GM19372 (cell line): ENCODE measurements at regions not wholly inside any gene's neighbourhood (a gene's known extent, or its start where the extent isn't known, plus 50 kb on each side); places are given as distances from the start of the nearest gene placed in this dataset.

Experiments used
- ATAC-seq: cut with Tn5 transposase; IDR thresholded peaks from one replicate; pipeline ENCODE4 v1.9.1; 2021; ENCODE audit warnings: mild to moderate bottlenecking, low read depth, moderate library complexity; ENCODE audit not compliant: unreplicated experiment

- ATAC-seq: no peak
These were observed 233.7 kb upstream of the NCKAP5 start for GRCh38 chr2:133801946-133802345.

- ATAC-seq: no peak
These were observed 234.3 kb upstream of the NCKAP5 start for GRCh38 chr2:133802409-133803039.

GRCh38 chr2:133806564-133806963 lies 238.3 kb upstream of the NCKAP5 start:
- ATAC-seq: no peak

GRCh38 chr2:133809485-133809884 lies 241.2 kb upstream of the NCKAP5 start:
- ATAC-seq: no peak

GRCh38 chr2:133810559-133810958 lies 242.3 kb upstream of the NCKAP5 start:
- ATAC-seq: no peak

GRCh38 chr2:133811409-133812125 lies 243.3 kb upstream of the NCKAP5 start:
- ATAC-seq: no peak

- ATAC-seq: no peak
These were observed 244.8 kb upstream of the NCKAP5 start for GRCh38 chr2:133812826-133813617.

GRCh38 chr2:133814890-133815289 lies 246.6 kb upstream of the NCKAP5 start:
- no peak for ATAC-seq

- no peak for ATAC-seq
These were observed 247.8 kb upstream of the NCKAP5 start for GRCh38 chr2:133816037-133816436.

- ATAC-seq: no peak
These were observed 249.7 kb upstream of the NCKAP5 start for GRCh38 chr2:133817680-133818566.

GRCh38 chr2:133818661-133819060 lies 250.4 kb upstream of the NCKAP5 start:
- ATAC-seq: no peak

- no peak for ATAC-seq
These were observed 251.6 kb upstream of the NCKAP5 start for GRCh38 chr2:133819906-133820305.

GRCh38 chr2:133821107-133821760 lies 253.0 kb upstream of the NCKAP5 start:
- no peak for ATAC-seq

- no peak for ATAC-seq
These were observed 254.4 kb upstream of the NCKAP5 start for GRCh38 chr2:133822517-133823225.

- ATAC-seq: no peak
These were observed 254.9 kb upstream of the NCKAP5 start for GRCh38 chr2:133823226-133823550.

GRCh38 chr2:133824869-133825268 lies 256.6 kb upstream of the NCKAP5 start:
- no peak for ATAC-seq

GRCh38 chr2:133825778-133826177 lies 257.5 kb upstream of the NCKAP5 start:
- ATAC-seq: no peak

- ATAC-seq: no peak
These were observed 260.6 kb upstream of the NCKAP5 start for GRCh38 chr2:133828913-133829312.

GRCh38 chr2:133829450-133830020 lies 261.3 kb upstream of the NCKAP5 start:
- ATAC-seq: no peak
